Glutamatergic neuron (in vitro differentiated cells): ENCODE measurements at regions not wholly inside any gene's neighbourhood (a gene's known extent, or its start where the extent isn't known, plus 50 kb on each side); places are given as distances from the start of the nearest gene placed in this dataset.

ENCODE experiments used
- DNase-seq: peaks from one replicate; pipeline ENCODE4 v3.0.0; 2022
- H3K27ac Mint-ChIP-seq: one replicate; pipeline ENCODE4 v1.8.0; 2020; ENCODE audit warnings: mild to moderate bottlenecking, mixed read lengths, inconsistent platforms; ENCODE audit not compliant: unreplicated experiment
- H3K27me3 Mint-ChIP-seq: one replicate; pipeline ENCODE4 v1.8.0; 2020; ENCODE audit warnings: mild to moderate bottlenecking, moderate library complexity, mixed read lengths, inconsistent platforms; ENCODE audit not compliant: unreplicated experiment
- H3K36me3 Mint-ChIP-seq: one replicate; pipeline ENCODE4 v1.8.0; 2020; ENCODE audit warnings: mild to moderate bottlenecking, mixed read lengths, inconsistent platforms; ENCODE audit not compliant: unreplicated experiment
- H3K4me1 Mint-ChIP-seq: one replicate; pipeline ENCODE4 v1.8.0; 2020; ENCODE audit warnings: mild to moderate bottlenecking, low read depth, mixed read lengths, inconsistent platforms; ENCODE audit not compliant: unreplicated experiment
- H3K4me3 Mint-ChIP-seq: one replicate; pipeline ENCODE4 v1.8.0; 2020; ENCODE audit warnings: mild to moderate bottlenecking, mixed read lengths, inconsistent platforms; ENCODE audit not compliant: unreplicated experiment
- H3K9me3 Mint-ChIP-seq: one replicate; pipeline ENCODE4 v1.8.0; 2020; ENCODE audit warnings: mild to moderate bottlenecking, moderate library complexity, mixed read lengths, inconsistent platforms; ENCODE audit not compliant: unreplicated experiment
- TF ChIP-seq, protein P1 (sequence below): fragments of 200-600 bp; sonication (generic); IDR thresholded peaks from one replicate; pipeline ENCODE4 v1.5.0; 2021; ENCODE audit not compliant: partially characterized antibody, unreplicated experiment

DNA sequence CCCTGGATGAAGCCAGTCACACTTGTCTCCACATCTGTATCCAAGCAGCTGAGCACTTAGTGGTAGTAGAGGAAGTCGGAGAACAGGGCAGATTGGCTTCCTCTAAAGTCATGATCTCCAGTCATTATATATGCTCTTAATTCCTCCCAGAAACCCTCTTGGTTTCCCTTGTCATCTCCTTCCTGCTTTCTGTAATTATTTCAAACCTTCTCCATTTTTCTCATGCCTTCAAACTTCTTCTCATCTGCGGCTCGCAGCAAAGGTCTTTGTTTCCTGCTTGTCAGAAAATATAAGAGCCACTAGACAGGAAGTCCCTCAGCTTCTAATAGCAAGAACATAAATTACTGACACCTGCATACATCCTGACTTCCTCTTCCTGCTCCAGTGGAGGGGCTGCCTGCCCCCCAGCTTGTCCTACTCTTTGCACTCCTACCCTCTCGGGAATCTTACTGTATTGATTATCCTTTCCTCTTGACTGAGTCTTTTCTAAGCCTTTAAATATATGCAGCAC lies 124.6 kb upstream of the NGF start:
- no peaks in the 10 kb centered on the region for H3K4me1 Mint-ChIP-seq
- H3K9me3 Mint-ChIP-seq: no peaks in the 10 kb centered on the region
- H3K27me3 Mint-ChIP-seq: no peaks in the 10 kb centered on the region
- no peak overlapping the region for H3K4me3 Mint-ChIP-seq
- no peak overlapping the region for H3K27ac Mint-ChIP-seq
- no peaks in the 10 kb centered on the region for H3K36me3 Mint-ChIP-seq
- TF ChIP-seq, protein P1, sequence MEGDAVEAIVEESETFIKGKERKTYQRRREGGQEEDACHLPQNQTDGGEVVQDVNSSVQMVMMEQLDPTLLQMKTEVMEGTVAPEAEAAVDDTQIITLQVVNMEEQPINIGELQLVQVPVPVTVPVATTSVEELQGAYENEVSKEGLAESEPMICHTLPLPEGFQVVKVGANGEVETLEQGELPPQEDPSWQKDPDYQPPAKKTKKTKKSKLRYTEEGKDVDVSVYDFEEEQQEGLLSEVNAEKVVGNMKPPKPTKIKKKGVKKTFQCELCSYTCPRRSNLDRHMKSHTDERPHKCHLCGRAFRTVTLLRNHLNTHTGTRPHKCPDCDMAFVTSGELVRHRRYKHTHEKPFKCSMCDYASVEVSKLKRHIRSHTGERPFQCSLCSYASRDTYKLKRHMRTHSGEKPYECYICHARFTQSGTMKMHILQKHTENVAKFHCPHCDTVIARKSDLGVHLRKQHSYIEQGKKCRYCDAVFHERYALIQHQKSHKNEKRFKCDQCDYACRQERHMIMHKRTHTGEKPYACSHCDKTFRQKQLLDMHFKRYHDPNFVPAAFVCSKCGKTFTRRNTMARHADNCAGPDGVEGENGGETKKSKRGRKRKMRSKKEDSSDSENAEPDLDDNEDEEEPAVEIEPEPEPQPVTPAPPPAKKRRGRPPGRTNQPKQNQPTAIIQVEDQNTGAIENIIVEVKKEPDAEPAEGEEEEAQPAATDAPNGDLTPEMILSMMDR: no peak
- no peak for DNase-seq

DNA sequence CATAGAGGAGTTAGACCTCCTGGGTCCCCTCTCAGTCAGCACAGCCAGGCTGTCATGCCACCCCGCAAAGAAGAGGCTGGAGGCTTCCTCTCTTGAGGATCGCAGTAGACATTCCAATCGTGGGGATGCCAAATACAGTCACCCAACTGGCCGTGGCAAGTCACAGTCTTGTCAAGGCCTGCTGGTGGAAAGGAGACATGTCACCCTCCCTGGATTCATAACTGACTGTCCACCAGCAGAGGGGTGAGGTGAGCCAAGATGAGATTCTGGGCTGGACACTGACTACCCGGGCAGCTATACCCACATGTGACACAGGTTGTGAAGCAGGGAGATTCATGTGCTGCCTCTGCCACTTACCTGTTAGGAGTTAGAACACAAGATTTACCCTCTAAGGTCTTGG lies 123.5 kb upstream of the NGF start:
- TF ChIP-seq, protein P1: no peak
- no peak overlapping the region for H3K27ac Mint-ChIP-seq
- H3K36me3 Mint-ChIP-seq: no peaks in the 10 kb centered on the region
- H3K4me1 Mint-ChIP-seq: no peaks in the 10 kb centered on the region
- H3K4me3 Mint-ChIP-seq: no peak overlapping the region
- H3K9me3 Mint-ChIP-seq: no peaks in the 10 kb centered on the region
- no peaks in the 10 kb centered on the region for H3K27me3 Mint-ChIP-seq
- DNase-seq: no peak

DNA sequence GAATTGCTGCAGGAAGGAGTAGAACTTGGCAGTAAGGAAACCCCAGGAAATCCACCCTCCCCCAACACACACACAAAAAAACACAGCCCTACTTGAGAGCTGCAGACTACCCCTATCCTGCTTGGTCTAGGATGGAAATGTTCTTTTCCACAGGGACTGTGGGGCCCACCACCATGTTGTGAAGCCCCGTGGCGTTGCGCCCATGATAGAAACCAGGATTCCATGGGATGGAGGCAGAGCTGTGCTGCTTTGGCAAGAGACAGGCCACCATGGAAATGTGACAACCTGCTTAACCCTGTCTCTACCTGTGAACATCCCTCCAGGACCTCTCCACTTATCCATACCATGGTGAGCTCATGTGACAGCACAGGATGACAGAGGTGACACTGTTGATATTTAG lies 121.1 kb upstream of the NGF start:
- Mint-ChIP-seq H3K4me1 (peaks cover 5% of the 10 kb centered on the region), H3K36me3 (no peaks in the 10 kb centered on the region), H3K27me3 (no peaks in the 10 kb centered on the region), H3K4me3 (no peak overlapping the region), H3K9me3 (peaks cover 1% of the 10 kb centered on the region), H3K27ac (no peak overlapping the region)
- TF ChIP-seq, protein P1: no peak
- no peak for DNase-seq

DNA sequence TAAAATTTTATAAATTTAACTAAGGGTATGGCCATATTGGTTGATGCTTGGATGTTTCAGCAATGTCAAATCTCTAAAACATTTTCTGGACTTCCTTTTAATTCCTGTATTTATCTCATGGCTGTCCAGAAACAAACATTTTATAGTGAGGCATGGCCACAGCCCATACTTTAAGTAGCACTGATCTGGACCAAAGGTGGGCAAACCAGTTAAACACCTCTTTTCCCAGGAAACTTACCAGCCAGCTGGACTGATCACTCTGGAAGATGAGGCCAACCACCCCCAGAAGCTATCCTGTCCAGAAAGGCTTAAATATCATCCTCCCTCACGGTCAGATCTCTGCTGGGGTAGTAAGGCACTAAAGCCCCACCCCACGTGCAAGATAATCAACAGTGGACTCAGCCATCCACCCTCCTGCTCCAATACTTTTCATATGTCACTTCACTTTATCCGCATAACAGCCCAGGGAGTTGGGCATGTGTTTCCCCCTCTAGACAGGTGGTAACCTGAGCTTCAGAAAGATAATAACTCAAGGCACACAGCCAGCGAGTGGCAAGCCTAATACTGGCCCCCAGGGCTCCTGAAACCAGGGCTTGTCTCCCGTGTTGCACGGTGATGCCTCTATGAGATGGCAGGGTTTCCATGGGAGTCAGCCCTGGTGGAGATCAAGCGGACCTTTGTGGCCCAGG lies 120.5 kb upstream of the NGF start:
- H3K36me3 Mint-ChIP-seq: no peaks in the 10 kb centered on the region
- TF ChIP-seq, protein P1: no peak
- no peaks in the 10 kb centered on the region for H3K27me3 Mint-ChIP-seq
- peaks cover 1% of the 10 kb centered on the region for H3K9me3 Mint-ChIP-seq
- peaks cover 5% of the 10 kb centered on the region for H3K4me1 Mint-ChIP-seq
- H3K27ac Mint-ChIP-seq: no peak overlapping the region
- H3K4me3 Mint-ChIP-seq: no peak overlapping the region
- DNase-seq: no peak

DNA sequence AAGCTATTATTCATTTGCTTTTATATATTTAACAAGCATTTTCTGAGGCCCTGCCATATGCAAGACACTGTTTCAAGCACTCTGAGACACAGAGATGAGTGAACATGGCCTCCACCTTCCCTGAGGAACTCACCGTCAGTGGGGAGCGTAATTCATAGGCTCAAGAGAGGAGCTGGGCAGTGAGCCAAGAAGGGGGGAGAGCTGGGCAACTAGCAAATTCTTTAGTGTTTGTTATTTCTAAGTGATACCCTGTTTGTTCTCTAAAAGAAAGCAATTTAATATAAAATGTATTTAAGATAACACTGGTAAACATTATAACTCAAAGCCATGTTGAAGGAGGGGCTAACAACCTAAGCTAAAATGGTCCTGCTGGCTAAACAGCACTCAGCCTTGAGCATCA lies 119.2 kb upstream of the NGF start:
- Mint-ChIP-seq H3K4me3 (no peak overlapping the region), H3K27me3 (no peaks in the 10 kb centered on the region), H3K9me3 (peaks cover 1% of the 10 kb centered on the region), H3K36me3 (no peaks in the 10 kb centered on the region), H3K27ac (no peak overlapping the region), H3K4me1 (peaks cover 5% of the 10 kb centered on the region)
- TF ChIP-seq, protein P1: no peak
- DNase-seq: no peak
